Neutrophil (primary cell): ENCODE measurements at regions not wholly inside any gene's neighbourhood (a gene's known extent, or its start where the extent isn't known, plus 50 kb on each side); places are given as distances from the start of the nearest gene placed in this dataset.
"Not testable (repeated sequence)": the region's sequence is repeated elsewhere in the genome, so short reads cannot be mapped to it uniquely, and the experiment has no call there.

Source experiments
- H3K27ac ChIP-seq: fragments of 200-600 bp; sonication (generic); 2 replicates; pipeline ENCODE4 v1.5.1; 2016; ENCODE audit warnings: mild to moderate bottlenecking, moderate library complexity
- H3K27me3 ChIP-seq: fragments of 200-600 bp; sonication (generic); 2 replicates; pipeline ENCODE4 v1.6.0; 2016; ENCODE audit warnings: mild to moderate bottlenecking
- H3K36me3 ChIP-seq: fragments of 200-600 bp; sonication (generic); 2 replicates; pipeline ENCODE4 v1.5.1; 2017
- H3K4me1 ChIP-seq, 2 experiments: fragments of 200-600 bp in 1 of 2; sonication (generic) in 1 of 2; 1 replicate in 1 of 2; 2 replicates in 1 of 2; pipeline versions ENCODE4 v1.5.1 to v1.6.1; 2013 to 2016; ENCODE audit warnings: low read depth in 1 of 2, low read length in 1 of 2, mild to moderate bottlenecking in 1 of 2, moderate library complexity in 1 of 2; ENCODE audit not compliant: control insufficient read depth in 1 of 2, insufficient read depth in 1 of 2
- H3K4me3 ChIP-seq, 2 experiments: fragments of 200-600 bp in 1 of 2; sonication (generic) in 1 of 2; 1 replicate in 1 of 2; 2 replicates in 1 of 2; pipeline ENCODE4 v1.5.1; 2013 to 2016; ENCODE audit warnings: low read depth in 1 of 2, low read length in 1 of 2, mild to moderate bottlenecking in 1 of 2, moderate library complexity in 1 of 2
- H3K9me3 ChIP-seq: fragments of 200-600 bp; sonication (generic); 2 replicates; pipeline ENCODE4 v1.5.1; 2016
- TF ChIP-seq, protein P1 (sequence below): fragments of 200-600 bp; sonication (generic); IDR thresholded peaks from 2 replicates; pipeline ENCODE4 v1.5.1; 2016; ENCODE audit warnings: antibody characterized with exemption

DNA sequence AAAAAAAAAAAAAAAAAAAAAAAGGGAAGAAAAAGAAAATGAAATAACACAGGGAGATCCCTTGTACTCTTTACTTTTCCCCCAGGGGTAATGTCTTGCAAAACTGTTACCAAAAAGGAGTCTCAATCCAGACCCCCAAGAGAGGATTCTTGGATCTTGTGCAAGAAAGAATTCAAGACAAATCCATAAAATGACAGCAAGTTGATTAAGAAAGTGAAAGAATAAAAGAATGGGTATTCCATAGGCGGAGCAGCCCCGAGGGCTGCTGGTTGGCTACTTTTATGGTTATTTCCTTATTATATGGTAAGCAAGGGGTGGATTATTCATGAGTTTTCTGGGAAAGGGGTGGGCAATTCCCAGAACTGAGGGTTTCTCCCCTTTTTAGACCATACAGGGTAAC, 604.3 kb upstream of the AMELY start:
- Histone ChIP-seq H3K36me3 (no peaks in the 10 kb centered on the region), H3K27ac (no peak overlapping the region), H3K4me1 (no peaks in the 10 kb centered on the region), H3K9me3 (no peaks in the 10 kb centered on the region), H3K27me3 (no peaks in the 10 kb centered on the region), H3K4me3 (no peak overlapping the region)
- TF ChIP-seq, protein P1, sequence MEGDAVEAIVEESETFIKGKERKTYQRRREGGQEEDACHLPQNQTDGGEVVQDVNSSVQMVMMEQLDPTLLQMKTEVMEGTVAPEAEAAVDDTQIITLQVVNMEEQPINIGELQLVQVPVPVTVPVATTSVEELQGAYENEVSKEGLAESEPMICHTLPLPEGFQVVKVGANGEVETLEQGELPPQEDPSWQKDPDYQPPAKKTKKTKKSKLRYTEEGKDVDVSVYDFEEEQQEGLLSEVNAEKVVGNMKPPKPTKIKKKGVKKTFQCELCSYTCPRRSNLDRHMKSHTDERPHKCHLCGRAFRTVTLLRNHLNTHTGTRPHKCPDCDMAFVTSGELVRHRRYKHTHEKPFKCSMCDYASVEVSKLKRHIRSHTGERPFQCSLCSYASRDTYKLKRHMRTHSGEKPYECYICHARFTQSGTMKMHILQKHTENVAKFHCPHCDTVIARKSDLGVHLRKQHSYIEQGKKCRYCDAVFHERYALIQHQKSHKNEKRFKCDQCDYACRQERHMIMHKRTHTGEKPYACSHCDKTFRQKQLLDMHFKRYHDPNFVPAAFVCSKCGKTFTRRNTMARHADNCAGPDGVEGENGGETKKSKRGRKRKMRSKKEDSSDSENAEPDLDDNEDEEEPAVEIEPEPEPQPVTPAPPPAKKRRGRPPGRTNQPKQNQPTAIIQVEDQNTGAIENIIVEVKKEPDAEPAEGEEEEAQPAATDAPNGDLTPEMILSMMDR = no peak

- Histone ChIP-seq H3K27me3 (no peaks in the 10 kb centered on the region), H3K4me1 (no peaks in the 10 kb centered on the region), H3K9me3 (no peaks in the 10 kb centered on the region), H3K36me3 (no peaks in the 10 kb centered on the region), H3K4me3 (no peak overlapping the region), H3K27ac (no peak overlapping the region)
- TF ChIP-seq, protein P1 = no peak
Observed at GRCh38 chrY:7502896-7503295, 591.3 kb upstream of the AMELY start.

DNA sequence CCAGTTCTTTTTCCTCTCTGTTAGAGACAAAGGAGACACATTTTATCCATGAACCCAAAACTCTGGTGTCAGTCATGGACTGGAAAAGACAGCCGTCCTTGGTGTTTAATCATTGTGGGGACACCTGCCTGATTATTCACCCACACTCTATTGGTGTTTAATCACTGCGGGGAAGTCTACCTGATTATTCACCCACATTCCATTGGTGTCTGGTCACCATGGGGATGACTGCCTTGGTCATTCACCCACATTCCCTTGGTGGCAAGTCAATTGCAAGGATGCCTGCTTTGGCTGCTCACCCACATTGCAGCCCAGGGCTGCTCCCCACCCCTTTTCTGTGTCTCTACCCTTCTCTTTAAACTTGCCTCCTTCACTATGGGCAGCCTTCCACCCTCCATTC, 589.7 kb upstream of the AMELY start:
- no peaks in the 10 kb centered on the region for H3K9me3 ChIP-seq
- no peak overlapping the region for H3K27ac ChIP-seq
- no peaks in the 10 kb centered on the region for H3K4me1 ChIP-seq
- no peaks in the 10 kb centered on the region for H3K36me3 ChIP-seq
- H3K27me3 ChIP-seq = no peaks in the 10 kb centered on the region
- no peak overlapping the region for H3K4me3 ChIP-seq
- TF ChIP-seq, protein P1 = no peak

- H3K4me1 ChIP-seq = no peaks in the 10 kb centered on the region
Observed at GRCh38 chrY:7496001-7496400, 584.4 kb upstream of the AMELY start.

DNA sequence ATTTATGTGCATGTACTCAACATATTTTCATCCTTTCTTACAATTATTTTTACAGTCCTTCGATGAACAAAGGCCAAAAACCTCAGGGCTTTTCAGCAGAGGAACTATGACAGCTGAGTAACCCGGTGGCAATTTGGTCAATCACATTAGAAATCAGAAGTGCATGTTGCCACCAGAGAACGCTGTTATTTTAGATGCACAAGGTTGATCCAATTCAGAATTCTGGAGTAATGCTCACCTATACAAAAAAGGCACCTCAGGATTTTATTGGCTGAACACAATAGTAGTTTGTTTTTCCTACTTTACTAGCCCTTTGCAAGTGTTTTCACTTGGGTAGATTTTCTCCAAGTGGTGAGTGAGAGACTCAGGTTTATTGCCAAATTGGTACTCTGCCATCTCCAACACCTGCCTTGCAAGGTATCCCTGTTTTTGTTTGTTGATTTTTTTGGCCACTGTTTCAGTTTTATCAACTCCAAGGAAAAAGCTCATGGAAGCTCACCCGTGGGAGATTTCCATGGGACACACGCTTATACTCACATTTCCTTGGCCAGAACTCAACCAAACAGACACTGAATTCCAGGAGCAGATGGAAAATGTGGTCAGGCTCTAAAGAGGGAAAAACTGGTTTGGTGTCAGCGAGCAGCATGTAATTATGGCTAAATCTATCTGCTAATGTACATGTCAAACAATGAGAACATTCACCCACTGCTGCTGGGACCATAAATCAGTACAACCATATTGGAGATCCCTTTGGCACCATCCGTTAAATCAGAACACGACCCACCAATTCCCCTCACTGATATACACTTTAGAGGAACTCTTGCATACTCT, 573.1 kb upstream of the AMELY start:
- not testable (repeated sequence) for H3K4me1 ChIP-seq, H3K9me3 ChIP-seq, H3K27me3 ChIP-seq, H3K4me3 ChIP-seq, H3K36me3 ChIP-seq, H3K27ac ChIP-seq

More at GRCh38 chrY:7496001-7496400, 584.4 kb upstream of the AMELY start:
- Histone ChIP-seq H3K9me3 (no peaks in the 10 kb centered on the region), H3K27ac (no peak overlapping the region), H3K27me3 (no peaks in the 10 kb centered on the region), H3K4me3 (no peak overlapping the region), H3K36me3 (no peaks in the 10 kb centered on the region)
- TF ChIP-seq, protein P1 = no peak

DNA sequence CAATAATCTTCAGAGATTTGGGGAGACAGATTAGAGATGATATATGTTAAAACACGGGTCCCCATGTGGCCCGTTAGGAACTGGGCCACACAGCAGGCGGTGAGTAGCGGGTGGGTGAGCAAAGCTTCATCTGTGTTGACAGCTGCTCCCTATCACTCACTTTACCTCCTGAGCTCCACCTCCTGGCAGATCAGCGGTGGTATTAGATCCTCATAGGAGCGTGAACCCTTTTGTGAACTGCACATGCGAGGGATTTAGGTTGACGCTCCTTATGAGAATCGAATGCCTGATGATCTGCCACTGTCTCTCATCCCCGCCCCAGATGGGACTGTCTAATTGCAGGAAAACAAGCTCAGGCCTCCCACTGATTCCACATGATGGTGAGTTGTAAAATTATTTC, 560.4 kb upstream of the AMELY start:
- TF ChIP-seq, protein P1 = no peak
- Histone ChIP-seq H3K4me1 (no peaks in the 10 kb centered on the region), H3K27ac (no peak overlapping the region), H3K4me3 (no peak overlapping the region), H3K36me3 (no peaks in the 10 kb centered on the region), H3K27me3 (no peaks in the 10 kb centered on the region), H3K9me3 (no peaks in the 10 kb centered on the region)
